ENCODE measurements at regions not wholly inside any gene's neighbourhood (a gene's known extent, or its start where the extent isn't known, plus 50 kb on each side); places are given as distances from the start of the nearest gene placed in this dataset.

DNA sequence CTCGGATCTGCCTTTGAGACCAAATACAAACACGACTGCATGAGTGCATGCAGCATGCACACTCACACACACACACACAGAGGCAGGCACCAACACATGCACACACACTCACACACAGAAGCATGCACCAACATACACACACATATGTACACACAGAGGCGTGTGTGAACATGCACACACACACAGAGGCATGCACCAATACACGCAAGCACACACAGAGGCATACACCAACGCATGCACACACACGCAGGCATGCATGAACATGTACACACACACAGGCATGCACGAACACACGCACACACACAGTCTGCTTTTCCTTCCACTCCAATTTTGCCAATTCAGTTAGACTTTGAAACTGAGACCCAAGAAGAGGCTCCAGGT lies 67.3 kb upstream of the COL13A1 start:
- TF ChIP-seq, protein P1, sequence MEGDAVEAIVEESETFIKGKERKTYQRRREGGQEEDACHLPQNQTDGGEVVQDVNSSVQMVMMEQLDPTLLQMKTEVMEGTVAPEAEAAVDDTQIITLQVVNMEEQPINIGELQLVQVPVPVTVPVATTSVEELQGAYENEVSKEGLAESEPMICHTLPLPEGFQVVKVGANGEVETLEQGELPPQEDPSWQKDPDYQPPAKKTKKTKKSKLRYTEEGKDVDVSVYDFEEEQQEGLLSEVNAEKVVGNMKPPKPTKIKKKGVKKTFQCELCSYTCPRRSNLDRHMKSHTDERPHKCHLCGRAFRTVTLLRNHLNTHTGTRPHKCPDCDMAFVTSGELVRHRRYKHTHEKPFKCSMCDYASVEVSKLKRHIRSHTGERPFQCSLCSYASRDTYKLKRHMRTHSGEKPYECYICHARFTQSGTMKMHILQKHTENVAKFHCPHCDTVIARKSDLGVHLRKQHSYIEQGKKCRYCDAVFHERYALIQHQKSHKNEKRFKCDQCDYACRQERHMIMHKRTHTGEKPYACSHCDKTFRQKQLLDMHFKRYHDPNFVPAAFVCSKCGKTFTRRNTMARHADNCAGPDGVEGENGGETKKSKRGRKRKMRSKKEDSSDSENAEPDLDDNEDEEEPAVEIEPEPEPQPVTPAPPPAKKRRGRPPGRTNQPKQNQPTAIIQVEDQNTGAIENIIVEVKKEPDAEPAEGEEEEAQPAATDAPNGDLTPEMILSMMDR (IDR thresholded peaks at IDR 0.05), result no peak
- TF ChIP-seq POLR2AphosphoS5 (IDR thresholded peaks at IDR 0.05) (no peak), POLR2A (IDR thresholded peaks at IDR 0.05) (no peak)

Measured in prostate gland (tissue), 2 donors.